ENCODE measurements at regions not wholly inside any gene's neighbourhood (a gene's known extent, or its start where the extent isn't known, plus 50 kb on each side); places are given as distances from the start of the nearest gene placed in this dataset.
A peak's percentile ranks its signal among the peaks of the same experiment; 100 is the strongest.
"Not testable (repeated sequence)": the region's sequence is repeated elsewhere in the genome, so short reads cannot be mapped to it uniquely, and the experiment has no call there.

DNA sequence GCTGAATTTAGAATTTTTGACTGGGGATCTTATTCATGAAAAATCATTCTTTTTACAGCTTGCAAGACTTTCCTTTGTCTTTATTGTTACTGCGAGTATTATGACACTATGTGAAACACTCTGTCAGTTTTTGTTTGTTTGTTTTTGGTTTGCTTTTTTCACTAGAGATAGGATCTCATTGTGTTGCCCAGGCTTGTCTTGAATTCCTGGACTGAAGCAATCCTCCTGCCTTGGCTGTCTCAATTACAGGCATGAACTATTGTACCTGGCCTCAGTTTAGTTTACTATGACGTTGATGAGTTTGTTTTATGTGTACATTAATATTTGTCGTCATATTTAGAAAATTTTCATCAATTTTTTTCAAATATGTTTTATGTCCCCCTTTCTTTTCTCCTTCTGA lies 1030.0 kb upstream of the PRR20A start:
- Histone ChIP-seq H3K4me3 (ENCODE audit: low read length) (no peak overlapping the region), H3K36me3 (ENCODE audit: control insufficient read depth, low read depth, low read length) (no peaks in the 10 kb centered on the region), H3K9me3 (ENCODE audit: control insufficient read depth, low read depth, low read length) (no peaks in the 10 kb centered on the region), H3K9ac (ENCODE audit: low read length) (no peak overlapping the region), H3K27me3 (ENCODE audit: control insufficient read depth, insufficient read depth, low read length) (no peaks in the 10 kb centered on the region), H3K4me1 (ENCODE audit: control insufficient read depth, low read depth, low read length) (peaks cover 6% of the 10 kb centered on the region), H3K27ac (ENCODE audit: low read length) (peak overlapping the region; percentile 52)

DNA sequence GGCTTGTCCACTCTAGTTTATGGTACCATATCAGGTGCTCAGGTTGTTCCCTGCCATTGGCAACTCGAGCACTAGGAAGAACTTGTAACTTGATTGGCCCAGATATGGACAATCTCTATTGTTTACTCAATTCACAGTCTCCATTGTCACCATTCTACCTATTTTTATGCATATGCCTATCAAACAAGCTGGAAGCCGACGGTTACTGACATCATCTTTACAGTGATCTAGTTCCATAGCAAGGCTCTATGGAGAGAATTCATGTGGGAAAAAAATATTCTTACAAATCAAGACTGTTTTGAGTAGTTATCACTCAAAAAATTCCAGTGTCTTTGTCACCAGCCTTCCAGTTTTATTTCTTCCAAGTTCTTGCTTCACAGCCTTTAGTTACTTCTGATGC lies 1006.2 kb upstream of the PRR20A start:
- no peak overlapping the region for H3K4me3 ChIP-seq (ENCODE audit: low read length)
- H3K27ac ChIP-seq (ENCODE audit: low read length), result no peak overlapping the region
- H3K27me3 ChIP-seq (ENCODE audit: control insufficient read depth, insufficient read depth, low read length), result no peaks in the 10 kb centered on the region
- no peak overlapping the region for H3K9ac ChIP-seq (ENCODE audit: low read length)
- no peaks in the 10 kb centered on the region for H3K4me1 ChIP-seq (ENCODE audit: control insufficient read depth, low read depth, low read length)
- no peaks in the 10 kb centered on the region for H3K36me3 ChIP-seq (ENCODE audit: control insufficient read depth, low read depth, low read length)
- no peaks in the 10 kb centered on the region for H3K9me3 ChIP-seq (ENCODE audit: control insufficient read depth, low read depth, low read length)

DNA sequence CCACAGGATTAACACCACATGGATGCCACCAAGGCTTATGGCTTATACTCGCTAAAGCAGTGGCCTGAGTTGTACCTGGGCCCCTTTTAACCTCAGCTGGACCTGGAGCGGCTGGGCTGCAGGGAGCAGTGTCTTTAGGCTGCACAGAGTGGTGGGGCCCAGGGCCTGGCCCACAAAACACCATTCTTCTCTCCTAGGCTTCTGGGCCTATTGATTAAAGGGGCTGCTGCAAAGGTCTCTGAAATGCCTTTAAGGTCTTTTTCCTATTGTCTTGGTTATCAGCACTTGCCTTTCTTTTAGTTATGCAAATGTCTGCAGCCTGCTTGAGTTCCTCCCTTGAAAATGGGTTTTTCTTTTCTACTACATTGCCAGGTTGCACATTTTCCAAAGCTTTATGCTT lies 973.9 kb upstream of the PRR20A start:
- H3K27ac ChIP-seq (ENCODE audit: low read length), result peak overlapping the region; percentile 64
- H3K9ac ChIP-seq (ENCODE audit: low read length), result no peak overlapping the region
- peak overlapping the region; percentile 40 for H3K4me3 ChIP-seq (ENCODE audit: low read length)
- H3K27me3 ChIP-seq (ENCODE audit: control insufficient read depth, insufficient read depth, low read length), result no peaks in the 10 kb centered on the region
- H3K36me3 ChIP-seq (ENCODE audit: control insufficient read depth, low read depth, low read length), result no peaks in the 10 kb centered on the region
- H3K9me3 ChIP-seq (ENCODE audit: control insufficient read depth, low read depth, low read length), result peaks cover 3% of the 10 kb centered on the region
- peaks cover 7% of the 10 kb centered on the region for H3K4me1 ChIP-seq (ENCODE audit: control insufficient read depth, low read depth, low read length)

DNA sequence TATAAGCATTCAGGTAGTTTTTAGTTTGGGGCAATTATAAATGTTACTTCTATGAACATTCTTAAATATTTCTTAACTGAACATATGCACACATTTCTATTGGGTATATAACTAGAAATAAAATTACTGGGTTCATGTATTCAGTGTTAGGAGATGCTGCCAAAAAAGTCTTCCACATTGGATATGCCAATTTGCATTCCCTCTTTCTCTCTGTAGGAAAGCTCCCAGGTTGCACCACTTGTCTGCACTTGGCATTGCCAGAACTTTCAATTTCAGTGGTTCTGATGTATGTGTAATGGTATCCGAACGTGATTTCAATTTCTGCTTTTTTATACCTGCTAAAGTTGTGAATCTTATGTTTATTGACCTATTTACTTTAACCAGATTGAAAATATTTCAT lies 972.1 kb upstream of the PRR20A start:
- no peak overlapping the region for H3K9ac ChIP-seq (ENCODE audit: low read length)
- no peaks in the 10 kb centered on the region for H3K27me3 ChIP-seq (ENCODE audit: control insufficient read depth, insufficient read depth, low read length)
- H3K4me3 ChIP-seq (ENCODE audit: low read length), result no peak overlapping the region
- H3K36me3 ChIP-seq (ENCODE audit: control insufficient read depth, low read depth, low read length), result no peaks in the 10 kb centered on the region
- no peak overlapping the region for H3K27ac ChIP-seq (ENCODE audit: low read length)
- H3K4me1 ChIP-seq (ENCODE audit: control insufficient read depth, low read depth, low read length), result peaks cover 7% of the 10 kb centered on the region
- peaks cover 3% of the 10 kb centered on the region for H3K9me3 ChIP-seq (ENCODE audit: control insufficient read depth, low read depth, low read length)

DNA sequence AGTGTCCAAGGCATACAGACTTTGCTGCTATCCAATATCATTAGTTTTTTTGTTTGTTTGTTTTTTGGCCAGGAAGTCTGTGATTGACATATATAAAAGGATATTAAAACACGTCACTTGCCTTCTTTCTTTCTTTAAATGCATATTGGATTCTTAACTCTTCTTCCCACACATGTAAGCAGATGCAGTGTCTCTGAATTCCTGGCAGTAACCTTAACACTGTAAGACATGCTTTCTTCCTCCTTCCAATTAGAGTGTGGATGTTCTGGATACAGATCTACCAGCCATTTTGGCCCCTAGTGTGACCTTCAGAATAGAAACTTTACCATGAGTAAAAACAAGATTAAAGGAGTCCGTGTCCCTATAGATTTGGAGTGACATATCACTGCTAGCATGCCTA lies 967.4 kb upstream of the PRR20A start:
- Histone ChIP-seq H3K4me1 (ENCODE audit: control insufficient read depth, low read depth, low read length) (no peaks in the 10 kb centered on the region), H3K9ac (ENCODE audit: low read length) (no peak overlapping the region), H3K36me3 (ENCODE audit: control insufficient read depth, low read depth, low read length) (no peaks in the 10 kb centered on the region), H3K27ac (ENCODE audit: low read length) (no peak overlapping the region), H3K4me3 (ENCODE audit: low read length) (no peak overlapping the region), H3K9me3 (ENCODE audit: control insufficient read depth, low read depth, low read length) (no peaks in the 10 kb centered on the region), H3K27me3 (ENCODE audit: control insufficient read depth, insufficient read depth, low read length) (no peaks in the 10 kb centered on the region)

DNA sequence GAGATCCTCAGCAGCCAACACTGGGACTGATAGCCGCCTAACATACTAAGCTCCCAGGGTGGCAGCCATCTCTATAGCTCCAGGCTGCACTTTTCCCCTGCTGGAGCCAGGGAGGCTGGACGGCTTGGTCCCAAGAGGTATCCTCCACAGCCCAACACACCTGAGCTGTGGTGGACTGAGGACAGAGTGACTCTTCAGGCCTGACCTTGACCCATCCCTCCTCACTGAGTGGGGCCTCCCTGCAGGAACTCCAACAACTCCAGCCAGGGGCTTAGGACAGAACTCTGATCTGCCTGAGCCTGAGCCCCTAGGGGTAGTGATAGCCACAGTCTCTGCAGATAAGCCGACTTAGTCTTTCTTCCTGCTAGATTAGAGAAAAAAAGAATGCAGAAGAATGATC lies 958.1 kb upstream of the PRR20A start:
- H3K9ac ChIP-seq (ENCODE audit: low read length), result no peak overlapping the region
- no peak overlapping the region for H3K27ac ChIP-seq (ENCODE audit: low read length)
- no peaks in the 10 kb centered on the region for H3K36me3 ChIP-seq (ENCODE audit: control insufficient read depth, low read depth, low read length)
- no peak overlapping the region for H3K4me3 ChIP-seq (ENCODE audit: low read length)
- H3K9me3 ChIP-seq (ENCODE audit: control insufficient read depth, low read depth, low read length), result no peaks in the 10 kb centered on the region
- H3K4me1 ChIP-seq (ENCODE audit: control insufficient read depth, low read depth, low read length), result no peaks in the 10 kb centered on the region
- H3K27me3 ChIP-seq (ENCODE audit: control insufficient read depth, insufficient read depth, low read length), result no peaks in the 10 kb centered on the region

DNA sequence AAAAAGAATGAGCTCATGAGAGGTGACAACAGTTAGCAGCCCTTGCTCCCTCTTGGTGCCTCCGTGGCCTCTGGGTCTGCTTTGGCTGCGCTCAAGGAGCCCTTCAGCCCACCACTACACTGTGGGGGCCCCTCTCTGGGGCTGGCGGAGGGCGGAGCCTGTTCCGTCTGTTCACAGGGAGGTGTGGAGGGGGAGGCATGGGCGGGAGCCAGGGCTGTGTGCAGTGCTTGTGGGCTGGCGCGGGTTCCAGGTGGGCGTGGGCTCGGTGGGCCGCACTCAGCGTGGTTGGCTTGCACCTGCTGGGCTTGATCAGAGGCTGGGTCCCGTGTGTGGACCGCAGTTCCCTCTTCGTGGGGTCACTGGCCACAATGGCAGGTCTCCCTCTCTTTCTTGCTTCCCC lies 953.4 kb upstream of the PRR20A start:
- H3K9ac ChIP-seq (ENCODE audit: low read length), result no peak overlapping the region
- H3K27ac ChIP-seq (ENCODE audit: low read length), result no peak overlapping the region
- no peaks in the 10 kb centered on the region for H3K9me3 ChIP-seq (ENCODE audit: control insufficient read depth, low read depth, low read length)
- no peak overlapping the region for H3K4me3 ChIP-seq (ENCODE audit: low read length)
- no peaks in the 10 kb centered on the region for H3K4me1 ChIP-seq (ENCODE audit: control insufficient read depth, low read depth, low read length)
- no peaks in the 10 kb centered on the region for H3K27me3 ChIP-seq (ENCODE audit: control insufficient read depth, insufficient read depth, low read length)
- H3K36me3 ChIP-seq (ENCODE audit: control insufficient read depth, low read depth, low read length), result no peaks in the 10 kb centered on the region

DNA sequence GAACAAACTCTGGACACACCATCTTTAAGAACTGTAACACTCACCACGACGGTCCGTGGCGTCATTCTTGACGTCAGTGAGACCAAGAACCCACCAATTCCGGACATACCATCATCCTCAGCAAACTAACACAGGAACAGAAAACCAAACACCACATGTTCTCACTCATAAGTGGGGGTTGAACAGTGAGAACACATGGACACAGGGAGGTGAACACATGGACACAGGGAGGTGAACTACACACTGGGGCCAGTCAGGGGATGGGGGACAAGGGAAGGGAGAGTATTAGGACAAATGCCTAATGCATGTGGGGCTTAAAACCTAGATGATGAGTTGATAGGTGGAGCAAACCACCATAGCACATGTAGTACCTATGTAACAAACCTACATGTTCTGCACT lies 952.1 kb upstream of the PRR20A start:
- not testable (repeated sequence) for H3K36me3 ChIP-seq (ENCODE audit: control insufficient read depth, low read depth, low read length); H3K27me3 ChIP-seq (ENCODE audit: control insufficient read depth, insufficient read depth, low read length)

DNA sequence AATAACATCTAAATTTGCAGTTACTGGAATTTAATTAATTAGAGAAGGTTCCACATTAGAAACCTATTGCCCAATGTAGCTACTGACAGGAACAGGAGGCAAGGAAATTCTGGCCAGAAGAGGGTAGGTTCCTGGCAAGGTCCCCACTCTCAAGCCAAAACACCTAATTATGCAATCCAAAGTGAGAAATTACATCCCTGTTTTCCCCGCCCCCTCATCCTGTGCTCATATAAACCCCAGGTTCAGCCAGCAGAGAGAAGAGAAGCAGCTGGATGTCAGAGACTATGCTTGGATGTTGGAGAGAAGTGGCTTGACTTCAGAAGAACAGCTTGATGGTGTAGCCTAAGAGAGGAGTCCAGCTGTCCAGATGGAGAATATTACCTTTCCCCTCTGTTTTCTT lies 951.3 kb upstream of the PRR20A start:
- Histone ChIP-seq H3K9ac (ENCODE audit: low read length) (no peak overlapping the region), H3K4me1 (ENCODE audit: control insufficient read depth, low read depth, low read length) (no peaks in the 10 kb centered on the region), H3K36me3 (ENCODE audit: control insufficient read depth, low read depth, low read length) (no peaks in the 10 kb centered on the region), H3K27me3 (ENCODE audit: control insufficient read depth, insufficient read depth, low read length) (no peaks in the 10 kb centered on the region), H3K4me3 (ENCODE audit: low read length) (no peak overlapping the region), H3K27ac (ENCODE audit: low read length) (no peak overlapping the region), H3K9me3 (ENCODE audit: control insufficient read depth, low read depth, low read length) (no peaks in the 10 kb centered on the region)

More for the DNA sequence above, 952.1 kb upstream of the PRR20A start:
- not testable (repeated sequence) for H3K9ac ChIP-seq (ENCODE audit: low read length); H3K9me3 ChIP-seq (ENCODE audit: control insufficient read depth, low read depth, low read length); H3K27ac ChIP-seq (ENCODE audit: low read length); H3K4me3 ChIP-seq (ENCODE audit: low read length); H3K4me1 ChIP-seq (ENCODE audit: control insufficient read depth, low read depth, low read length)

DNA sequence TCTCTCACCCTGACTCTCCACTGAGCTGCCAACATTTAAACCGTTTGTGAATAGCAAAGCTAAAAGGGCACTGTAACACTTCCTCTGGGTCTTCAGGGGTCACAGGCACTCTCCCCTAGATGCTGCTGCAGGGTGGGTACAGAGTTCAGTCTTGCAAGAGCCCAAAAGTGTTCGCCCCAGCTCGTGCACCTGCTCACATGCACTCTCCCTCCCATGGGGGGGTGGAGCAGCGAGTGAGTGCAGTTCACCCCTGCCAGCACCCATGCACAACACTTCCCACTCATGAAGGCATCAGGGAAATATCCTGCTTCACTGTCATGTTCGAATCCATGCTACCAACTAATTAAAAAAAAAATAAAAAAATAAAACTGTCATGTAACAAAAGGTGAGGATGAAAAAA lies 950.7 kb upstream of the PRR20A start:
- Histone ChIP-seq H3K27ac (ENCODE audit: low read length) (no peak overlapping the region), H3K4me3 (ENCODE audit: low read length) (no peak overlapping the region), H3K9ac (ENCODE audit: low read length) (no peak overlapping the region), H3K27me3 (ENCODE audit: control insufficient read depth, insufficient read depth, low read length) (no peaks in the 10 kb centered on the region), H3K4me1 (ENCODE audit: control insufficient read depth, low read depth, low read length) (no peaks in the 10 kb centered on the region), H3K36me3 (ENCODE audit: control insufficient read depth, low read depth, low read length) (no peaks in the 10 kb centered on the region), H3K9me3 (ENCODE audit: control insufficient read depth, low read depth, low read length) (no peaks in the 10 kb centered on the region)

DNA sequence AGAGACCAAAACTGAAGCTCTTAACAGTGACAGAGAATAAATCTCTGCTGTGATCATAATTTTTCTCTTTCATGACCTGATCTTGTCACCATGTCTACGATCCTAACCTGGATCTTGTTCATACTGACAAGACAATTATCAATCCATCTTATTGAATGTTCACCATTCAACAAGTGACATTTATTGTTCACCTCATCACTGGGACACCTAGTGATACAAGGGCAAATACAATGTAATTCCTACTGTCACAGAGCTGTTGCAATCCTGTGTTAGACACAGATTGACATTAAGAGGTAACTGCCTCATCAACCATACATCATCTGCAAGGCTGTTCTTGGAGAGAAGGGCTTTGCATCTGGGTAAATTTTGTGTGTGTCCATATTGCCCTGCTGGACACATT lies 942.4 kb upstream of the PRR20A start:
- no peaks in the 10 kb centered on the region for H3K36me3 ChIP-seq (ENCODE audit: control insufficient read depth, low read depth, low read length)
- no peak overlapping the region for H3K27ac ChIP-seq (ENCODE audit: low read length)
- no peaks in the 10 kb centered on the region for H3K9me3 ChIP-seq (ENCODE audit: control insufficient read depth, low read depth, low read length)
- H3K9ac ChIP-seq (ENCODE audit: low read length), result no peak overlapping the region
- no peaks in the 10 kb centered on the region for H3K27me3 ChIP-seq (ENCODE audit: control insufficient read depth, insufficient read depth, low read length)
- H3K4me3 ChIP-seq (ENCODE audit: low read length), result no peak overlapping the region
- peaks cover 12% of the 10 kb centered on the region for H3K4me1 ChIP-seq (ENCODE audit: control insufficient read depth, low read depth, low read length)

DNA sequence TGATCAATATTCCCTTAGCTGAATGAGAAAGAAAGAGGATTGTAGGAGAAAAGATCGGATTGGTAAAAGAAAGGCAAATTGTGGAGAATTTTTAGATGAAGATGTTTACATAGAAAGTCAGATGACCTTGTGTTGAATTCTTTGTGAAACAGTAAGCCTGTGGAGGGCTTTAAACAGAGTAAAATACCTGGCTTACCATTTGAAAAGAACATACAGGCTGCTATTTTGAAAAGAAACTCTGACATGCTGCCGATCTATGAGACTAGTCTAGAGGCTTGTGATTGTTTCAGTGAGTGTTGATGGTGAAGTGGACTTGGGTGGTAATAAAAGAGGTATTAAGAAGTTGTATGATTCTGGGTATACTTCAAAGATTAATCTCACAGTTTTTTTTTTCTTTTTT lies 938.9 kb upstream of the PRR20A start:
- no peak overlapping the region for H3K27ac ChIP-seq (ENCODE audit: low read length)
- no peak overlapping the region for H3K9ac ChIP-seq (ENCODE audit: low read length)
- no peaks in the 10 kb centered on the region for H3K9me3 ChIP-seq (ENCODE audit: control insufficient read depth, low read depth, low read length)
- peaks cover 12% of the 10 kb centered on the region for H3K4me1 ChIP-seq (ENCODE audit: control insufficient read depth, low read depth, low read length)
- H3K27me3 ChIP-seq (ENCODE audit: control insufficient read depth, insufficient read depth, low read length), result no peaks in the 10 kb centered on the region
- no peaks in the 10 kb centered on the region for H3K36me3 ChIP-seq (ENCODE audit: control insufficient read depth, low read depth, low read length)
- H3K4me3 ChIP-seq (ENCODE audit: low read length), result peak overlapping the region; percentile 15

DNA sequence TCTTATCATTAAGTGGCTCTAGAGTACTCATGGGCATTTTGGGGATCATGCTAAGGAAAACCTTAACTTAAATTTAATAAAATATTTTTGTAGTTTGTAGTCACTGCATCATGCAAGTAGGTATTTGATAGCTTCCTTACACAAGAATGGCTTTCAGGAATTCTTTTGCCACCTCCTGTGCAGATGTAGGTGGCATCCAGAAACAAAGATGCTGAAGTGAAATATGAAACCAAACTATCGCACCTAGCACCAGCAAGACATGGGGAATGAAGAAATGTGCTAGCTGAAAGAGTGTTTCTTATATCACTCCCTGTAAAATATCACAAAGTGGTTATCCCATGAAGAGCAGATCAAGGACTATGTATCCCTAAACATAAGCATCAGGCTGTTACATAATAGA lies 924.5 kb upstream of the PRR20A start:
- Histone ChIP-seq H3K9ac (ENCODE audit: low read length) (no peak overlapping the region), H3K4me3 (ENCODE audit: low read length) (no peak overlapping the region), H3K27me3 (ENCODE audit: control insufficient read depth, insufficient read depth, low read length) (no peaks in the 10 kb centered on the region), H3K36me3 (ENCODE audit: control insufficient read depth, low read depth, low read length) (no peaks in the 10 kb centered on the region), H3K27ac (ENCODE audit: low read length) (no peak overlapping the region), H3K4me1 (ENCODE audit: control insufficient read depth, low read depth, low read length) (no peaks in the 10 kb centered on the region), H3K9me3 (ENCODE audit: control insufficient read depth, low read depth, low read length) (no peaks in the 10 kb centered on the region)
